ENCODE measurements at regions not wholly inside any gene's neighbourhood (a gene's known extent, or its start where the extent isn't known, plus 50 kb on each side); places are given as distances from the start of the nearest gene placed in this dataset.

DNA sequence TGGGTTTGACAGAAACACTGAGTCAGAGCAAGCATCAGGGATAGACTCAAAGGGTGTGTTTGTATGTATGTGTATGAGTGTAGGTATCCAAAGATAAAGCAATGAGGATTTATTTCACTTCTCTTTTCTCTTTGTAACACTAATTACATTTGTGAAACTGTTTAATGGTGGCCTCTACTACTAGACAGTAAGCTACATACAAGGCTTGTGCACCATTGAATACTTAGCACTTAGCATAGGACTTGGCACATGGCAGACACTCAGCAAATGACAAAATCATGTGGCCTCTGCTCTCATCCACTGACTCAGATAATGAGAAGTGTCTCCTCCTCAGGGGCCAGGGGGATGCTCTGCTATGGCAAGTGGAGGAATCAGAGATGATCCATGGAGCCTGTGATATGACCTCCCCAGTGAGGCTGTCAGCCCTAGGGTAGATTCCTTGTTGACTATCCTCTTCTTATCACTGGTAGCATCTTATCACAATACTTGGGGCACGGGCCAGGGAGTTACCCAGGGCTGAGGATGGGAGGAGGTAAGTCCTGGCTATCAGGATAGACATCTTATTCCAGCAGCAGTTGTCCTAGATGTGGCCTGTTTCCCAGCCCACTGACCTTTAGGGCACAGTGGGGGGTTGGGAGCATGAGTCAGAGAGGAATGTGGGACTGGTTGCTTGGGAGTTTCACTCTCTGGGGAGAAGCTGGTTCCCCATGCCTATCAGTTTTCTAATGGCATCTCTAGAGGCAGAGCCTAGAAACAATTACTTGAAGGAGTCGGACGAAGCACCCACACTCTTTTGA, 71.2 kb upstream of the HOXC13 start (continued):
- TF ChIP-seq, protein P1, sequence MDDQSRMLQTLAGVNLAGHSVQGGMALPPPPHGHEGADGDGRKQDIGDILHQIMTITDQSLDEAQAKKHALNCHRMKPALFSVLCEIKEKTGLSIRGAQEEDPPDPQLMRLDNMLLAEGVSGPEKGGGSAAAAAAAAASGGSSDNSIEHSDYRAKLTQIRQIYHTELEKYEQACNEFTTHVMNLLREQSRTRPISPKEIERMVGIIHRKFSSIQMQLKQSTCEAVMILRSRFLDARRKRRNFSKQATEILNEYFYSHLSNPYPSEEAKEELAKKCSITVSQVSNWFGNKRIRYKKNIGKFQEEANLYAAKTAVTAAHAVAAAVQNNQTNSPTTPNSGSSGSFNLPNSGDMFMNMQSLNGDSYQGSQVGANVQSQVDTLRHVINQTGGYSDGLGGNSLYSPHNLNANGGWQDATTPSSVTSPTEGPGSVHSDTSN (IDR thresholded peaks at IDR 0.05), result no peak
- TF ChIP-seq ESRRA (IDR thresholded peaks at IDR 0.05; ENCODE audit: borderline replicate concordance, low read length) (no peak), MAZ (IDR thresholded peaks at IDR 0.05; ENCODE audit: borderline replicate concordance, low read depth, low read length) (no peak), HEYL (CRISPR knock-in tag; IDR thresholded peaks at IDR 0.05) (peak; percentile 10; the same call in 1 of the 2 replicates), RCOR1 (IDR thresholded peaks at IDR 0.05; ENCODE audit: low read depth, low read length) (no peak), NFE2L2 (conservative IDR thresholded peaks at IDR 0.05; ENCODE audit: low read length) (no peak), ZSCAN20 (CRISPR knock-in tag; IDR thresholded peaks at IDR 0.05) (no peak), GATA3 (IDR thresholded peaks at IDR 0.05; ENCODE audit: borderline replicate concordance) (peak; percentile 96), FOSL2 (IDR thresholded peaks at IDR 0.05) (peak; percentile 58; the same call in 1 of the 2 replicates), FOSL2 (CRISPR knock-in tag; IDR thresholded peaks at IDR 0.05) (peak; percentile 89)
- TF ChIP-seq, protein P2, sequence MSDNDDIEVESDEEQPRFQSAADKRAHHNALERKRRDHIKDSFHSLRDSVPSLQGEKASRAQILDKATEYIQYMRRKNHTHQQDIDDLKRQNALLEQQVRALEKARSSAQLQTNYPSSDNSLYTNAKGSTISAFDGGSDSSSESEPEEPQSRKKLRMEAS (IDR thresholded peaks at IDR 0.05), result peak; percentile 77

DNA sequence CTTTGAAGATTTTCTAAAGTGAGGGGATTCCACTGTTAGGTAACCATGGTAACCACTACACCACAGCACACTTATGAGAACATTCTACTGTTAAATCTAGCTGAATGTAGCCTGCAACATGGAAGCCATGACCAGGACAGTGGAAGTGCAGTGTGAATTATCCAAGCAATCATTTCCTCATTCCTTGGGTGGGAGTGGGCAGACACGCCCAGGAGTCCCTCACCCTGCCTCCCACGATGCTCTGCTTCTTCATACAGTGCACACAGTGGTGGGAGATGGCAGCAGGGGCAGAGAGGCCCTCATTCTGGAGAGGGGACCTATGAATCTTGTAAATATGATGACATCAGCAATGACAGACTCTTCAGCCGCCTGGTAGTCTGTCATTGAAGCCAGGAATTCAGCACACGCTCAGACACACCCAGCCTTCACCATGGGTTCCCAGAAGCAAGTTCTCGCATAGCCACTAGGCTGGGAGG, 70.1 kb upstream of the HOXC13 start:
- CTCF ChIA-PET, result no interaction called here
- Histone ChIP-seq H3K4me3 (no peak overlapping the region), H3K9me3 (no peaks in the 10 kb centered on the region), H3K4me1 (peaks cover 49% of the 10 kb centered on the region), H3K27ac (peak overlapping the region; percentile 83 to 84), H3K4me2 (peak overlapping the region; percentile 72)
- TF ChIP-seq, protein P2 (IDR thresholded peaks at IDR 0.05), result peak; percentile 40; the same call in 1 of the 2 replicates
- TF ChIP-seq POLR2A (IDR thresholded peaks at IDR 0.05; ENCODE audit: low read length), result no peak
- TF ChIP-seq CBX8 (IDR thresholded peaks at IDR 0.05), result no peak
- peak; percentile 70; the same call in 1 of the 2 replicates for TF ChIP-seq ZNF302 (CRISPR knock-in tag; IDR thresholded peaks at IDR 0.05)
- TF ChIP-seq ZSCAN20 (CRISPR knock-in tag; IDR thresholded peaks at IDR 0.05), result 0 out of 2 replicates have a peak, but pooled peaks have one; percentile 18
- TF ChIP-seq EHMT2 (IDR thresholded peaks at IDR 0.05; ENCODE audit: low read depth), result no peak
- TF ChIP-seq, protein P3, sequence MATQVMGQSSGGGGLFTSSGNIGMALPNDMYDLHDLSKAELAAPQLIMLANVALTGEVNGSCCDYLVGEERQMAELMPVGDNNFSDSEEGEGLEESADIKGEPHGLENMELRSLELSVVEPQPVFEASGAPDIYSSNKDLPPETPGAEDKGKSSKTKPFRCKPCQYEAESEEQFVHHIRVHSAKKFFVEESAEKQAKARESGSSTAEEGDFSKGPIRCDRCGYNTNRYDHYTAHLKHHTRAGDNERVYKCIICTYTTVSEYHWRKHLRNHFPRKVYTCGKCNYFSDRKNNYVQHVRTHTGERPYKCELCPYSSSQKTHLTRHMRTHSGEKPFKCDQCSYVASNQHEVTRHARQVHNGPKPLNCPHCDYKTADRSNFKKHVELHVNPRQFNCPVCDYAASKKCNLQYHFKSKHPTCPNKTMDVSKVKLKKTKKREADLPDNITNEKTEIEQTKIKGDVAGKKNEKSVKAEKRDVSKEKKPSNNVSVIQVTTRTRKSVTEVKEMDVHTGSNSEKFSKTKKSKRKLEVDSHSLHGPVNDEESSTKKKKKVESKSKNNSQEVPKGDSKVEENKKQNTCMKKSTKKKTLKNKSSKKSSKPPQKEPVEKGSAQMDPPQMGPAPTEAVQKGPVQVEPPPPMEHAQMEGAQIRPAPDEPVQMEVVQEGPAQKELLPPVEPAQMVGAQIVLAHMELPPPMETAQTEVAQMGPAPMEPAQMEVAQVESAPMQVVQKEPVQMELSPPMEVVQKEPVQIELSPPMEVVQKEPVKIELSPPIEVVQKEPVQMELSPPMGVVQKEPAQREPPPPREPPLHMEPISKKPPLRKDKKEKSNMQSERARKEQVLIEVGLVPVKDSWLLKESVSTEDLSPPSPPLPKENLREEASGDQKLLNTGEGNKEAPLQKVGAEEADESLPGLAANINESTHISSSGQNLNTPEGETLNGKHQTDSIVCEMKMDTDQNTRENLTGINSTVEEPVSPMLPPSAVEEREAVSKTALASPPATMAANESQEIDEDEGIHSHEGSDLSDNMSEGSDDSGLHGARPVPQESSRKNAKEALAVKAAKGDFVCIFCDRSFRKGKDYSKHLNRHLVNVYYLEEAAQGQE (IDR thresholded peaks at IDR 0.05), result no peak
- no peak for TF ChIP-seq CEBPB (IDR thresholded peaks at IDR 0.05)
- TF ChIP-seq KDM5A (IDR thresholded peaks at IDR 0.05), result no peak
- TF ChIP-seq JUNB (IDR thresholded peaks at IDR 0.05), result no peak
- TF ChIP-seq, protein P4, sequence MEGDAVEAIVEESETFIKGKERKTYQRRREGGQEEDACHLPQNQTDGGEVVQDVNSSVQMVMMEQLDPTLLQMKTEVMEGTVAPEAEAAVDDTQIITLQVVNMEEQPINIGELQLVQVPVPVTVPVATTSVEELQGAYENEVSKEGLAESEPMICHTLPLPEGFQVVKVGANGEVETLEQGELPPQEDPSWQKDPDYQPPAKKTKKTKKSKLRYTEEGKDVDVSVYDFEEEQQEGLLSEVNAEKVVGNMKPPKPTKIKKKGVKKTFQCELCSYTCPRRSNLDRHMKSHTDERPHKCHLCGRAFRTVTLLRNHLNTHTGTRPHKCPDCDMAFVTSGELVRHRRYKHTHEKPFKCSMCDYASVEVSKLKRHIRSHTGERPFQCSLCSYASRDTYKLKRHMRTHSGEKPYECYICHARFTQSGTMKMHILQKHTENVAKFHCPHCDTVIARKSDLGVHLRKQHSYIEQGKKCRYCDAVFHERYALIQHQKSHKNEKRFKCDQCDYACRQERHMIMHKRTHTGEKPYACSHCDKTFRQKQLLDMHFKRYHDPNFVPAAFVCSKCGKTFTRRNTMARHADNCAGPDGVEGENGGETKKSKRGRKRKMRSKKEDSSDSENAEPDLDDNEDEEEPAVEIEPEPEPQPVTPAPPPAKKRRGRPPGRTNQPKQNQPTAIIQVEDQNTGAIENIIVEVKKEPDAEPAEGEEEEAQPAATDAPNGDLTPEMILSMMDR (IDR thresholded peaks at IDR 0.05), result no peak
- TF ChIP-seq MAFK (IDR thresholded peaks at IDR 0.05; ENCODE audit: partially characterized antibody), result peak; percentile 99
- TF ChIP-seq CBX2 (IDR thresholded peaks at IDR 0.05; ENCODE audit: borderline replicate concordance, low read depth), result no peak
- no peak for TF ChIP-seq HOXA7 (CRISPR knock-in tag; IDR thresholded peaks at IDR 0.05)
- no peak for TF ChIP-seq NFE2L2 (conservative IDR thresholded peaks at IDR 0.05; ENCODE audit: low read length)
- TF ChIP-seq HOXB5 (CRISPR knock-in tag; IDR thresholded peaks at IDR 0.05), result no peak
- TF ChIP-seq HOXB13 (CRISPR knock-in tag; IDR thresholded peaks at IDR 0.05; ENCODE audit: low read depth), result no peak
- no peak for TF ChIP-seq EHF (CRISPR knock-in tag; IDR thresholded peaks at IDR 0.05)
- no peak for TF ChIP-seq ZFP36 (IDR thresholded peaks at IDR 0.05; ENCODE audit: borderline replicate concordance, partially characterized antibody)
- no peak for TF ChIP-seq CHD2 (IDR thresholded peaks at IDR 0.05; ENCODE audit: low read length, partially characterized antibody)
- no peak for TF ChIP-seq CHD4 (IDR thresholded peaks at IDR 0.05; ENCODE audit: borderline replicate concordance)
- no peak for TF ChIP-seq ESRRA (IDR thresholded peaks at IDR 0.05; ENCODE audit: borderline replicate concordance, low read length)
- TF ChIP-seq, protein P5, sequence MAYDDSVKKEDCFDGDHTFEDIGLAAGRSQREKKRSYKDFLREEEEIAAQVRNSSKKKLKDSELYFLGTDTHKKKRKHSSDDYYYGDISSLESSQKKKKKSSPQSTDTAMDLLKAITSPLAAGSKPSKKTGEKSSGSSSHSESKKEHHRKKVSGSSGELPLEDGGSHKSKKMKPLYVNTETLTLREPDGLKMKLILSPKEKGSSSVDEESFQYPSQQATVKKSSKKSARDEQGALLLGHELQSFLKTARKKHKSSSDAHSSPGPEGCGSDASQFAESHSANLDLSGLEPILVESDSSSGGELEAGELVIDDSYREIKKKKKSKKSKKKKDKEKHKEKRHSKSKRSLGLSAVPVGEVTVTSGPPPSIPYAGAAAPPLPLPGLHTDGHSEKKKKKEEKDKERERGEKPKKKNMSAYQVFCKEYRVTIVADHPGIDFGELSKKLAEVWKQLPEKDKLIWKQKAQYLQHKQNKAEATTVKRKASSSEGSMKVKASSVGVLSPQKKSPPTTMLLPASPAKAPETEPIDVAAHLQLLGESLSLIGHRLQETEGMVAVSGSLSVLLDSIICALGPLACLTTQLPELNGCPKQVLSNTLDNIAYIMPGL (CRISPR knock-in tag; IDR thresholded peaks at IDR 0.05; ENCODE audit: borderline replicate concordance), result no peak
- peak; percentile 71 to 88 for ATAC-seq
- 31% methylated on average over 5 of the region's 5 CpGs for WGBS (ENCODE audit: missing lambda C conversion rate)
- DNase-seq (ENCODE audit: low read depth in 1 of 2, low spot score in 1 of 2), result peak; percentile 57 to 90
- no peak for FAIRE-seq
- POLR2A ChIA-PET, result interaction anchor here (0.7 kb wide), 1 partner anchor 19 kb away, joined by 3 read pairs; no protein-coding TSS in a partner anchor

Data from A549 (cell line).